Activated T-helper 9 cell treated with anti-CD3 and anti-CD28 coated beads, Interleukin-2, amount 50 U/mL, for 16 hours (primary cell): ENCODE measurements at regions not wholly inside any gene's neighbourhood (a gene's known extent, or its start where the extent isn't known, plus 50 kb on each side); places are given as distances from the start of the nearest gene placed in this dataset.

ENCODE experiments used
- DNase-seq: peaks from one replicate; pipeline ENCODE4 v3.0.0-alpha.2; 2020; ENCODE audit warnings: low read depth

DNA sequence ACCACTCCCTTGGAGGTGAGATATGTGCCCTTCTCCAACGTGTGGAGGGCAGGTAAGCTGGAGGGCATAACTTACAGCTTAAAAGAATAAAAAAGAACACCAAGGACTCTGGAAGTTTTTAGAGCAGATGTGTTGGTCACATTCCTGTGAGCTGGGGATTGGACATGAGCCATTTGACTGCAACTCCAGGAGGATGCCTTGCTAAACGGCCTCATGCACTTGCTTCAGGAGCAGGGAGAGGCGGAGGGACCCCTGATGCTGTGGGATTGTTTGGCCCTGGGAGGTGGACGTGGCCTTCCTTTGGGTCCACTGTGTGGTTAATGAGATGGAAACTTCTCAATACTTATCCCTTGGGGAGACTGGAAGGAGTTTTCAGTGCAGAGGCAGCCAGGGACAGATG, 185.6 kb downstream of the RHOU start:
- DNase-seq: no peak

DNA sequence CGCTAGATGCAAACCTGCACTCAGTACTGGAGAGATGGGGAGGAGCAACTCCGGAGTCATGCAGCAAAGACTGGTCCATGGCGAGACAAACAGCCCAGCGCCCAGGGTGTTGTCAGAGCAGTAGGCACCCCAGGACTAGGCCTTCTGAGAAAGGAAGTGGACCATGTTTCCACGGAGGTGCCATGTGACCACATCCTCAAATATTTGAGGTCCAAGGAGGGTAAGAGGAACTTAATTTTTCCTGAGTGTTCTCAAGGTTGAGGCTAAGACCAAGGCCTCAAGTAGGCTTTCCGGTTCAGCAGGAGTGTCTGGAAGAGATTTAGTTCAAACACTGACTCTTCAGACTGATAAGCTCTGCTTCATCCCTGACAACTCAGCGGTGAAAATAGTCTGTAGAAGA, 186.2 kb downstream of the RHOU start:
- no peak for DNase-seq

DNA sequence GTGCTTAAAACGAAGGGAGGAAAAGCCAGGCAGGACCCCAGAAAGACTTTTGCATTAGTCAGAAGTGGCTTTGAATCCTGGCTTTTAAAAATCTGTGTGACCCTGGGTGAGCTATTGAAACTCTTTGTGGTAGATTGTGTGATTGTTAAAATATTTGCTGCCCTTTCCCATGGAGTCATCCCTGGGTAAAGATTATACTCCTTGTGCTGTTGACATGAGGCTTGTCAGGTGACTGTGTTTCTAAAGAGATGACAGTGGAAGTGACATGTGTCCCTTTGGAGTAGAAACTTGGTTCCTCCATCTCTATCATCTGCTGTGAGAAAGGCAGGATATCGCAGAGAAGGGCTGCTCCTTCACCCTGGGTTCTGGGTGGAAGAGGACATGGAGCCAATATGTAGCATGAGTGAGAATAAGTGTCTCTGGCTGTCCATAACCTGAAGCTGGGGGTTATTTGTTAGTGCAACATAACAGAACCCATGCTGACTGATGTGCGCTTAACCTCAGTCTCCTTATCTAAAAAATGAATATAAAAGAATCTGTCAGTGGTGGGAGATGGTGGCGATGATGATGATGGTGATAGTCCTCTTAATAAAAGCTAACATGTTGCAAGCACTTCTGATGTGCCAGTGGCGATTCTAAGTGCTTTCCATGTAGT, 187.6 kb downstream of the RHOU start:
- no peak for DNase-seq

DNA sequence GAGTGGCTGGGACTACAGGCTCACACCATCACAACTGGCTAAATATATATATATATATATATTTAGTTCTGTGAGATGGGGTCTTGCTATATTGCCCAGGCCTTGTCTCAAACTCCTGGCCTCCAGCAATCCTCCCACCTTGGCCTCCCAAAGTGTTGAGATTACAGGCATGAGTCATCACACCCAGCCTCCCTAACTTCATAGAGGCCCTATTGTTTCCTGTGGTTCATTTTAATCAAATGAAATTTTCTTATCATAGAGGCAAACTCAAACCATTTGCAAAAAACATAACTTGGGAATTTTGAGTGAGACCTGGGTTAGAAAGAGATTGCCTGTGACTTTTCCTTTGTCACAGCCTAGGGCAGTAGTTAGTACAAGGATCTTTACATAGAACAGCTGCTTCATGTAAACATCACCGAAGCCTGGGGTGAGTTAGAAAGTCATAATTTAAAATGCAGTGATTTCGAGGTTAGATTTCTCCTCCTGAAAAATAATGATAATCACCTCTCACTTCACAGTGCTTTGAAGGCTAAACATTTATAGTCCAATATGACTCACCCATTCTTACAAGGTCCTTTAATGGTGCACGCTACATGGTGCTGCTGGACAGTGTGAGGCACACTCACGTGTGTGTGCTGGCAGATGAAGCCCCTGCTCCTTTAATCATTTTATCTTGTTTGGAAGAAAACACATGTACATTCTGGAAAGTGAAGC, 188.9 kb downstream of the RHOU start:
- DNase-seq: no peak

DNA sequence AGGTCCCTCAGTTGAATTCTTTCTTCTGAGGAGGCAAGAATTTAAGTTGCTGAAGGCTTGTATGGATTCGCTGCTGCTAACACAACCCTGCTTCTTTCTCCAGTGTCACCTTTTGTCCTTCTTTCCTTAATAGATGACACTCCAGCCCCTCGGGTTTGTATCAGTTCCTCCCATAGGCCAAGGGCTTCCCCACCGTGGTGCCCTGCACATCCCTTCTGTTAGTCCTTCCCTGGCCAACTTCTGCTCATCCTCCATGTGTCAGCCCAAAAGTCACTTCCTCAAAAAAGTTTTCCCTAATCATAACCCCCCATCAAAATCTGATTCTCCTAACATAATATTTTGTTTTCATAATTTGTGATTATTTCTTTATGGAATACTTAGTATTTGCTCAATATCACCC, 190.4 kb downstream of the RHOU start:
- no peak for DNase-seq

DNA sequence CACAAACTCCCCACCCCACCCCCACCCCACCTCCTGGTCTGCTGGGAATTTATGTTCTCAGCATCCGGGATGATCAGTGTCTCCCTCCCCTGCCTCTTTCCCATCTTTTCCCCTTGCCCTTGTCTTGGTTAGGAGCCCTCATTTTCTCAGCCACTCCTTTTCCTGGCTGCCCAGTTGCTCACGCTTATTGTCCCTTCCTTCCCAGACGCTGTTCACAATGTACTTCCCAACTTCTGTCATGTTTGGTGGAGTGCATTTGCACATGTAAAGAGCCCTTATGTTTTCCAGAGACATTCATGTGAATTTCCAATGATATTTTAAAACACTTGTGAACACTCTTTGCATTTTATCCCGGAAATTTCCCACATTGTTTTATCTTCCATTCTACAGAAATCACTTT, 192.1 kb downstream of the RHOU start:
- no peak for DNase-seq

DNA sequence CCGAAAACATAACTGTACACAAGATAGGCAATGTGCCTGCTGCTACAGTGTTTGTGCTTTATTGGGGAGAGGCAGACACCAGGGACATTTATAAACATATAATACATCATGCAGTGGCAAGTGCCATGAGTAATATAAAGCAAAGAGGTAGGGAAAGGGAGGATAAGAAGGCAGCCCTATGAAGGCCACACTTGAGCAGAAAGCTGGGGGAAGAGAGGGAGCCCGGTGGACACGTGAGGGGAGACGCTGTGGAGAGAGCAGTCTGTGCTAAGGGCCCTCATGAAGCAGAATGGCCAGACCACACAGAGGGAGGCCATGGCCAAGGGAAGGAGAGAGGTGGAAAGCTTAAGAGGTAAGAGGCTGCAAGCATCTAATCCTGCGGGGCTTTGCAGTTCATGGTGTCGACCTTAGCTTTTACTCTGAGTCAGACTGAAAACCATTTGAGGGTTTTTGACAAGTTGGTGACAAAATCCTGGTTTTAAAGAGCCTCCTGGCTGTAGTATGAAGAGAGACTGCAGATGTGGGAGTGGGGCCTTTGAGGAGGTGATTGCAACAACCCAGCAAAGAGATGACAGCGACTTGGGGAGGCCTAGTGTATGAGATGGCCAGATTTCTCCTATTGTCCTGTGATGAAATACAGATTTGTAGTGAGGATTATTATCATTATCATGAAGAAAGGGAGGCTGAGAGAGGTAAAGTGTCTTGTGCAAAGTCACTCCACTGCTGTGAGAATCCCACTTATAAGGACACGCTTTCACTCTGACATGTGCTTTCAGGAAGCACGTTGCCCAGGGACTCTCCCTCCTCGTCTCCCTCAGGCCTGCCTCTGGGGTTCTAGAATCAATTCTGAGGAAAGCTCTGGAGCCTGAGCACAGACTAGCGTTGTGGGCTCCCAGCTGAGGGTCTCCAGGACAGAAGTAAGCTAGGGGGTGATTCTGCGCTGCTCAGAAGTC, 192.9 kb downstream of the RHOU start:
- DNase-seq: no peak

DNA sequence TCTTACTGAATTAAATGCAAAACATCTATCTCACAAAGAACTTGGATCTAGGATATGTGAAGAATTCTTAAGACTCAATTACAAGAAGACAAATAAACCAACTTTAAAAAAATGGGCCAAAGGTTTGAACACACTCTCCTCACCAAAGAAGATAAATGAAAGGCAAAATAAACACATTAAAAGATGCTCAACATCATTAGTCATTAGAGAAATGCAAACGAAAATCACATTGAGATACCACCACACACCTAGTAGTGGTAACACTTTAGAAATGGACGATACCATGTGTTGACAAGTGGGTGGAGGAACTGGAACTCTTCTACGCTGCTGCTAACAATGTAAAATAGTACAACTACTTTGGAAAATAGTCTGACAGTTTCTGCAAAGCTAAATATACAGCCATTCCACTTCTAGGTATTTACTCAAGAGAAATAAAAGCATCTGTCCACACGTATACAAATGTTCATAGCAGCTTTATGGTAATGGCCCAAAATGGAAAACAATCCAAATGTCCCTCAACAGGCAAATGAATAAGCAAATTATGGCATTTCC, 194.3 kb downstream of the RHOU start:
- DNase-seq: no peak

DNA sequence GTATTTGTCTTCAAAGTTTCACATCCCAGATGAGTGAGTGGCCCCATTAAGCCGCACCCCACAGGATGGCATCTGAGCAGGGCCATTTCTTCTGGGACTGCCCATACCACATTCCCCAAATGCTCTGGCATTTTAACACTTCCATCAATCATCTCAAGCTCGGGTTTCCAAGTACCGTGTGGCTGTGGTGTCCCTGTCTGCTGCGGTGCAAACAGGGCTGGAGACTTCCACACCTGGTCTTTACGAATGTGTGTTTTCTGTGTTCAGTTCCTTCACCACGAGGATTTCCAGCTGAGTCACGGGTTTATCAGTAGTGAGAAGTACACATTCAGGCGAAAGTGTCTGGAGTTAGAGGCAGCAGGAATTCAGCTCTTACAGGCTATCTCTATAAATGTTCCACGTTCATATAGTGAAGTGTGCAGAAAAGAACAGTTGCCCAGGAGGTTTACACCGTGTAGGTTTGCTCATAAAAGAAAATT, 195.2 kb downstream of the RHOU start:
- DNase-seq: no peak

DNA sequence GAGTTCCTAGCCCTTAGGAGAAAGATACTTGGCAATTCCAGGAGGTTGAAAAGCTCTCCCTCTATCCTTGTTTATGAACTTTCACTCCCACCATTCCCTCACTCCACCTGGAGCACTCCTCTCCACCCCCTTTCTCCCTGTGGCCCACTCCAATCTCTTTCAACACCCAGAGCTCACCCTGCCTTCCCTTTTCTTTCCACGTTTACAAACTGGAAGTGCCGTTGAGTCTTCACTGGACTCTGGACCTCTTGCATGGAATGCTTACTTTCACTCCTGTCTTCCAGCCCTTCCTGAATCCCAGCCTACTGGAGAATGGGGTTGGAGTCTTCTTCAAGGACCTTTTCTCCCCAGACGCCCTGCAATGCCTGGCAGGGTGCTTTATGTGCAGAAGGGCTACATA, 198.5 kb downstream of the RHOU start:
- no peak for DNase-seq

DNA sequence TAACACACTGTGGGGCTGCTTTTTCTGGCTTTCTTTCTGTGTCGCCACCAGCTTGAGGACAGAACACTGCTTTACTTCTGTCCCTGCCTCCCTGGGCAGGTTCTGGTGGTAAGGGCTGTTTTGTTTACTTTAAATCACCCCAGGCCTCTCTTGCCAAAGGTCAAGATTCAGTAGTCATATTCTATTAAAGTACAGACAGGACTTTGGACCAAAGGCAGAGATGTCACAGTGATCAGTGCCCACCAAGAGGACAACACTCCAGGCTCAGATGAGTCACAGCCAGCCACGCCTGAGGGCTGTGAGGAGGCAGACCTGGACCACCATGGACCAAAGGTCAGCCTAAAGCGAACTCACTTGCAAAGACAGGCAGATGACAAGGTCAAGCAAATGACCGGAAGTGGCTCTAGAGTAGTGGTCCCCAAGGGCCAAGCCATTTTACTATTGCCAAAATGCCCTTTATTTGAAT, 200.0 kb downstream of the RHOU start:
- no peak for DNase-seq

DNA sequence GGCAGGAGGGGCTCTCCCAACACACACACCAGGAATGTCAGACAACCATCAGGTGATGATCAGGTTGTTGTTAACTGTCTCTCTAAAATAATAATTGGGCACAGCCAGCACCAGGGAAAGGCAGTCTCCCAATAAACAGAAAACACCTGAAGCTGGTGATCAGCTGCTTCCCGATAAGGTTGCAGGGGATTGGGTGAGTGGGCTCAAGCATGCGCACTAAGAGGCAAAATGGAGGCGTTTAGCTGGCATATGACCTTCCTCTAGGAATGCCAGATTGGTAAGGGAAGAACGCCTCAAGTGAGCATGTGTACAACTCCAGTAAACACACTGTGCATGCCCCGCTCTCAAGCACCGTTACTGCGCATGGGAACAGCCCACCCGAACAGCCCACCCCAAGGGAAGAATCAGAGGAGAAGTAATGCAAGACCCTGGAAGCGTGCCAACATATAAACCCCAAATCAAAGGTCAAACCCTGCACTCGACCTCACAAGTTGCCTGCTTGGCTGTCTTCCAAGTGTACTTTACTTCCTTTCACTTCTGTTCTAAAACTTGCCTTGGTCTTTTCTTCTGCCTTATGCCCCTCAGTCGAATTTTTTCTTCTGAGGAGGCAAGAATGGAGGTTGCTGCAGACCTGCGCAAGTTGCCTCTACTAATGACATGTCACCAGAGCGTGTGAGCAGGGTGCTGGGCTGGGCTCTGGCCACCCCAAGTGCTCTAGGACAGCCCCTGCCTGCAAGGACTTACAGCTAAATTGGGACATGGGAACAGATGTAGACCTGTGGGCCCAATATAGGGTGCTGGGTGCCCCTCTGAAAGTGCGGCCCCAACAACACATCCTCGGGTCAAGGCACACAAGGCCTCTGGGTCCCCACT, 200.8 kb downstream of the RHOU start:
- no peak for DNase-seq

DNA sequence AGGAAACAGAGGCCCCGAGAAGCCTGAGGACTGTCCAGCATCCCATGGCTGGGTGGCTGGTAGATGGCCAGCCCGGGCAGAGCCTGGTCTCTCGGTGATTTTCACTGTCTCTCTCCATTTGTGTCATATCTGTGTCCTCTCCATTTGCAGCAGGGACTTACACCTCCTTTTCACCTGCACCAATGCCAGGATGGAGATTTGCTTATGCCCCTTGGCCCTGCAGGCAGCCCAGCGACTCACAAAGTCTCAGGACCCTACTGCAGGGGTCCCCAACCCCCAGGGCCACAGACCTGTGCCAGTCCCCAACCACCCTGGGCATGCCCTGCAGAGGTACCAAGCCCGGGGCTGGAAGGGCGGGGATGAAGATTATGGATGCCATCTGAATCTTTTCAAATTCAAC, 201.6 kb downstream of the RHOU start:
- no peak for DNase-seq

DNA sequence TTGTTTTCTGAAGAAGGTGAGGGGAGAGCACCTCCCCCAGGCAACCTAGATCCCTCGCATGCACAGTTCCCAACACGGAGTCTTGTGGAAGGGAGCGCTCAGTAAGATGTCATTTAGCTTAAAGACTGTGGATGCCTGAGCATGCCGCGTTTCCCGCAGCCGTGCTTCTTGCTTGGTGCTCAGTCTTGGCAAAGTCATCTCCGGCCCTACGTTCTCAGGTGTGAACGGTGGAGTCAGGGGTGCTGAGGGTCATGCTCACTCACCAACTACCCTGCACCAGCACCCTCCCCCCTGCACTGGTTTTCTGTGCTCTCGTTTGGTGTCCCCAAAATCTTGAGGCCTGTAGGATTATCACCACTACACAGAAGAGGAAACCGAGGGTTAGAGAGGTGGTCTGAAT, 202.1 kb downstream of the RHOU start:
- DNase-seq: no peak

DNA sequence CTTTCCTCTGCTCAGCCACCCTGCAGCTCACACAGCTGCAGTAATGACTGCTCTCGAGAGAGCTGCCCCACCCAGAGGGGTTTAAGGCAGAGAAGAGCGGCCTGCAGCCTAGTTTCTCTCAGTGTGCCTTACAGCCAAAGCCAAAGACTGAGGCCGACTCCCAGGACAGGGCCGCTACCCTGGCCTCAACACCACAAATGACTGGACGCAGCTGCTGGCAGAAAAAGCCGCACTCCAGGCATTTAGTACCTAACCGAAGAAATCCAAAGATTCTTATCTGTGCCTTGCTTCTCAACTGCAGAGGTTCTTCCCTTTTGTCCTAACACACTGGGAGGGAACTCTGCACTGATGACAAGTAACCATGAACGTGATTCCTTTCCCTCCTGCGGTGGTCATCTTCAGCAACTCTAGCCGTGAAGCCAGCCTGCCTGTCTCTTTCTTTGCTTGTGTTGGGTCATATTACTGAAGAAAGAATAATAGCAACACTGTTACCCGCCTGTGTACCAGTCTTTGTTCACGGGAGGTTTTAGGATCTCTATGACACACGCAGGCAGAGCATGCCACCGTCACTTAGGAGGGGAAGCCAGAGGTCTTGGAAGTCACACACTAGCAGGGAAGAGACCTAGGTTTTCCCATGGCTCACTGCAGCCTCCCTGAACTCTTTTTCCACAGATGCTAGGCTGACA, 202.7 kb downstream of the RHOU start:
- no peak for DNase-seq

DNA sequence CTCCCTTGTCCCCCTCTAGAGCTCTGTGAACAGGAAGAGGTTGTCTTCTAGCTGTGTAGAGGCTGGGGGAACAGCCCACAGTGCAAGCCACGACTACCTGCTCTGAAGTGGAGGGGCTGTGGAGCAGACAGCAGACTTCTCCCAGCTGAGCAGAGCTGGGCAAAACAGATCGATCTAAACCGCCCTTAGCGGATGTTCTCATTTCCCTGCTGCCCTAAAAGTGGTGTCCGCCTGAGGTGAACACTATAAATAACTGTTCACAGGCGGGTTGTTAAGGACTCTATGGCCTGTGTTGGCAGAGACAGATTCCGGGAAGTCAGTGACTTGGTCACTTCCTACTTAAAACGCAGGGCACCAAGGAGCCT, 203.2 kb downstream of the RHOU start:
- DNase-seq: no peak

DNA sequence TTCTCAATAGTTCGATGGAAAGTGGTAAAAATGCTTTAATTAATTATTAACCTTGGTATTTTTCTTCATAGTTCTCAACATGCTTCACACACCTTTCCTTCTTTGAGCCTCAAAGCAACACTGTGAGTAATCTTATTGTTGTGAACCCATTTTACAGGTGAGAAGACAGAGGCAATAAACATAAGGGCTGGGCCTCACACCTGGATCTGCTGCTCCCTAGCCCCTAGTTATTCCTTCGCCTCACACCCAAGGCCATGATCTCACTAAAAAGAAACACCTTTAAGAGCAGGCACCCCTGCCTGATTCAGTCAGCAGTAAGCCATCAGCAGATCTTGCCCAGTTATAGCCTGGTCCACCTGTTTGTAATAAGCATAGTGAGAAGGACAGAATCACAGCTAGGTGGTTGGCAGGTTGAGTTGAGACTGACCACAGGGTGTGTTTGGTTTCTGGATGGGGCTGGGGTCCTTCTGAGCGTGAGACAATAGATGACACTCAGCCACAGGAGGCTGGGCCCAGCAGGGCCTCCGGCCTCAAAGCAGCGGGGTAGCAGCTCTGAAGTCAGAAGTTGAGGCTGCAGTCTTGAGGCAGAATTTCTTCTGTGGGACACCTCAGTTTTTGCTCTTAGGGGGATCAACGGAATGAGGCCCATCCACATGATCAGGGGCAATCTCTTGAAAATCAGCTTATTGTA, 203.9 kb downstream of the RHOU start:
- DNase-seq: no peak

DNA sequence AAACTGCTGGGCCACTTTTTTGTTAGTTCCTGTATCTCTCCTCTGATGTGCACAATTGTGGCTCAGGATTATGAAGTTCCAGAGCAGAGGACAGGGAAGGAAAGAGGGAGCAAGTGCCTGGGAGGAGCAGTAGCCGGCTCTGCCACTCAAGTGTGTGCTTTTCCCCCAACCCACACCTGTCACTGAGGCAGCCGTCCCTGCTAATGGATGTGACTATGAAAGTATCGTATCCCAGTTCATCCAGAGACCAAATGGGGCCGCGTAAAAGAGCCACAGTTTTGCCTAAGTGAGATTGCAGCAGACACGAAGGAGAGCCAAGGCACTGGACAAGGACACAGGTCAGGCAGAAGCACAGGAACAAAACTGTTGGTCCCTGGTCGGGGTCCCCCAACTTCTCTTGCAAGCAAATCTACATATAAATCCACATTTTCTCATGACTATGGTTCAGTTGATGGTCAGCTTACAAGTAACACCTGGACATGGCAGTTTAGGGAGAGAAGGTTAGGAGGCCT, 204.7 kb downstream of the RHOU start:
- no peak for DNase-seq

DNA sequence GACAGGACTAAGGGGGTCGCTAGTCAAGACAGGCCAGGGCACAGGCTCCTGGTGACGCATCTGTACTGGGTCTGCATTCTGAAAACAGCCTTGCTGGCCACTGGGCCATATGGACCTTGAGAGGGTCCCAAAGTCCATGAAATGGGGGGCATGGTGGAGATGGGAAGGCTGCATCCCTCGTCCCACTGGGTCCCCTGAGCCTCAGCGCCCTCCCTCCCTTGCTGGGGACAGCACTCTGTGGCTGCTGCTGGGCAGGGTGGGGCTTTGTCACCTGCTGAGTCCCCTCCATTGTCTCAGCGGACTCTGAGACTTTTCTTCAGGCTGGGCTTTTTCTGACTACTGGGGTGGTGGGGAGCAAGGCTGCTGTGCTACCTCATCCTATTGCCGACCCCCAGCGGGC, 205.2 kb downstream of the RHOU start:
- DNase-seq: no peak

DNA sequence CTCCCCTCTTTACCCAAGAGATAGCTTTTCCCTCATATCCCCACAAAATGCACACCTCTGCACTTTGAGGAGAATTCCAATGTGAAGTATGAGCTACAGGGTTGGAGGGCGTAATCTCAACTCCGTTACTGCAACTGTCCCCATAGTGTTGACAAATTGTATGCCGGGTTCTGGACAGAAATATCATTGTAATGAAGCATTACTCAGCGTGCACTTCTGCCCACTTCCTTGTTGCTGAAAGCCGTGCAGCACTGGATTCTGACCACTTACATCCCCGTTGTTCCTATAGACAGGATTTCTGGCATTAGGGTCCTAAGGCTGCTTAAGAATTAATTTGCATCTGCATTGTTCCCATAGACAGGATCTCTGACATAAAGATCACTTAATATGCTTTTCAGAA, 205.6 kb downstream of the RHOU start:
- DNase-seq: no peak
